Uterus (tissue), 2 donors: ENCODE measurements at regions not wholly inside any gene's neighbourhood (a gene's known extent, or its start where the extent isn't known, plus 50 kb on each side); places are given as distances from the start of the nearest gene placed in this dataset.

Experiments
- POLR2A ChIP-seq, 2 donors: fragments of 450-650 bp; IDR thresholded peaks; one replicate each; pipeline ENCODE4 v1.6.1; 2016; ENCODE audit warnings: antibody characterized with exemption in 2 of 2, mild to moderate bottlenecking in 1 of 2, moderate library complexity in 1 of 2
- TF ChIP-seq, protein P1 (sequence below), 4 experiments: fragments of 200-600 bp in 2 of 4; fragments of 450-650 bp in 2 of 4; sonication (generic) in 2 of 4; IDR thresholded peaks; one replicate each; pipeline ENCODE4 v1.5.1; 2016 to 2019; ENCODE audit warnings: antibody characterized with exemption in 4 of 4, mild to moderate bottlenecking in 2 of 4, moderate library complexity in 1 of 4

DNA sequence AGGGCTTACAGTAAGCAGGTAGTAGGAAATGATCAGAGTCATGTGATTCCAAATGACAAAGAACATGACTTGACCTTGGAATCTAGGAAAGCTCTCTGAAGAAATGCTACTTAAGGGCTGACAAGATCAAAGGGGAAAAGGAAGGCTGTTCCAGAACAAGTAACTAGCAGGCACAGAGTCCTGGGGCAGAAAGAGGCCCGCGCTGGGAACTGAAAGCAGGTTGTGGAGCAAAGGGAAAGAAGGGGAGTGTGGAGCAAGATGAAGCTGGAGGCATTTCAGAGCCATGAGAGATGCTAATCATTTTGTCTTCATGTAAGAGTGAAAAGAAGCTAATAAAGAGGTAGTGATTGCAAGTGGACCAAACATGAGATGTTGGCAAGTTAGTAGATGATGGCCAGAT, 397.5 kb downstream of the DTWD2 start:
- no peak for TF ChIP-seq POLR2A (IDR thresholded peaks at IDR 0.05)
- TF ChIP-seq, protein P1, sequence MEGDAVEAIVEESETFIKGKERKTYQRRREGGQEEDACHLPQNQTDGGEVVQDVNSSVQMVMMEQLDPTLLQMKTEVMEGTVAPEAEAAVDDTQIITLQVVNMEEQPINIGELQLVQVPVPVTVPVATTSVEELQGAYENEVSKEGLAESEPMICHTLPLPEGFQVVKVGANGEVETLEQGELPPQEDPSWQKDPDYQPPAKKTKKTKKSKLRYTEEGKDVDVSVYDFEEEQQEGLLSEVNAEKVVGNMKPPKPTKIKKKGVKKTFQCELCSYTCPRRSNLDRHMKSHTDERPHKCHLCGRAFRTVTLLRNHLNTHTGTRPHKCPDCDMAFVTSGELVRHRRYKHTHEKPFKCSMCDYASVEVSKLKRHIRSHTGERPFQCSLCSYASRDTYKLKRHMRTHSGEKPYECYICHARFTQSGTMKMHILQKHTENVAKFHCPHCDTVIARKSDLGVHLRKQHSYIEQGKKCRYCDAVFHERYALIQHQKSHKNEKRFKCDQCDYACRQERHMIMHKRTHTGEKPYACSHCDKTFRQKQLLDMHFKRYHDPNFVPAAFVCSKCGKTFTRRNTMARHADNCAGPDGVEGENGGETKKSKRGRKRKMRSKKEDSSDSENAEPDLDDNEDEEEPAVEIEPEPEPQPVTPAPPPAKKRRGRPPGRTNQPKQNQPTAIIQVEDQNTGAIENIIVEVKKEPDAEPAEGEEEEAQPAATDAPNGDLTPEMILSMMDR (IDR thresholded peaks at IDR 0.05), result no peak
